NCI-H69 (cell line): ENCODE measurements at regions not wholly inside any gene's neighbourhood (a gene's known extent, or its start where the extent isn't known, plus 50 kb on each side); places are given as distances from the start of the nearest gene placed in this dataset.
"Not testable (repeated sequence)": the region's sequence is repeated elsewhere in the genome, so short reads cannot be mapped to it uniquely, and the experiment has no call there.

ENCODE experiments used
- DNase-seq: peaks from one replicate; lab custom pipeline; 2025; lab: John Stamatoyannopoulos, UW

- no peak for DNase-seq
These were observed 253.0 kb upstream of the P2RY1 start for GRCh38 chr3:152581951-152582350.

- DNase-seq: no peak
These were observed 251.0 kb upstream of the P2RY1 start for GRCh38 chr3:152583963-152584362.

- no peak for DNase-seq
These were observed 248.0 kb upstream of the P2RY1 start for GRCh38 chr3:152586974-152587373.

GRCh38 chr3:152587861-152588260, 247.1 kb upstream of the P2RY1 start:
- no peak for DNase-seq

- no peak for DNase-seq
These were observed 245.3 kb upstream of the P2RY1 start for GRCh38 chr3:152589644-152590043.

GRCh38 chr3:152591515-152591914, 243.4 kb upstream of the P2RY1 start:
- DNase-seq: no peak

- DNase-seq: no peak
These were observed 241.7 kb upstream of the P2RY1 start for GRCh38 chr3:152593242-152593641.

- DNase-seq: peak; percentile 6
These were observed 238.7 kb upstream of the P2RY1 start for GRCh38 chr3:152595975-152596821.

GRCh38 chr3:152596832-152597231, 238.1 kb upstream of the P2RY1 start:
- DNase-seq: not testable (repeated sequence)

GRCh38 chr3:152606146-152606545, 228.8 kb upstream of the P2RY1 start:
- no peak for DNase-seq

- no peak for DNase-seq
These were observed 227.8 kb upstream of the P2RY1 start for GRCh38 chr3:152607179-152607578.

GRCh38 chr3:152608696-152609594, 226.0 kb upstream of the P2RY1 start:
- DNase-seq: no peak

- no peak for DNase-seq
These were observed 225.0 kb upstream of the P2RY1 start for GRCh38 chr3:152609891-152610290.

GRCh38 chr3:152610622-152611021, 224.3 kb upstream of the P2RY1 start:
- DNase-seq: no peak

GRCh38 chr3:152611905-152612304, 223.0 kb upstream of the P2RY1 start:
- DNase-seq: no peak

- DNase-seq: no peak
These were observed 221.1 kb upstream of the P2RY1 start for GRCh38 chr3:152613851-152614250.

GRCh38 chr3:152615681-152616080, 219.2 kb upstream of the P2RY1 start:
- DNase-seq: no peak

- DNase-seq: no peak
These were observed 217.3 kb upstream of the P2RY1 start for GRCh38 chr3:152617609-152618008.

GRCh38 chr3:152618529-152618928, 216.4 kb upstream of the P2RY1 start:
- DNase-seq: no peak

GRCh38 chr3:152619691-152620090, 215.2 kb upstream of the P2RY1 start:
- DNase-seq: no peak

GRCh38 chr3:152620395-152620794, 214.5 kb upstream of the P2RY1 start:
- no peak for DNase-seq

- DNase-seq: no peak
These were observed 213.7 kb upstream of the P2RY1 start for GRCh38 chr3:152621006-152621868.
